Mesendoderm (in vitro differentiated cells): ENCODE measurements at regions not wholly inside any gene's neighbourhood (a gene's known extent, or its start where the extent isn't known, plus 50 kb on each side); places are given as distances from the start of the nearest gene placed in this dataset.

Source experiments
- DNase-seq: peaks from one replicate; pipeline ENCODE4 v3.0.0; 2013
- H2AK5ac ChIP-seq: 2 replicates; pipeline ENCODE4 v1.6.1; 2013; ENCODE audit warnings: low read length, inconsistent platforms
- H2BK120ac ChIP-seq: 2 replicates; pipeline ENCODE4 v1.6.1; 2013; ENCODE audit warnings: low read depth, mild to moderate bottlenecking, low read length, moderate library complexity, mixed read lengths
- H2BK15ac ChIP-seq: replicated peaks from 2 replicates; pipeline ENCODE4 v1.6.1; 2013; ENCODE audit warnings: low read depth, mild to moderate bottlenecking, moderate library complexity
- H2BK5ac ChIP-seq: 2 replicates; pipeline ENCODE4 v1.6.1; 2013; ENCODE audit warnings: low read length, inconsistent platforms
- H3K18ac ChIP-seq: 2 replicates; pipeline ENCODE4 v1.6.1; 2013; ENCODE audit warnings: mild to moderate bottlenecking, low read length, mixed read lengths
- H3K23ac ChIP-seq: one replicate; pipeline ENCODE4 v1.6.1; 2013; ENCODE audit warnings: low read length
- H3K27ac ChIP-seq: 2 replicates; pipeline ENCODE4 v1.5.1; 2013; ENCODE audit warnings: low read depth, mild to moderate bottlenecking, inconsistent platforms, low read length, moderate library complexity
- H3K27me3 ChIP-seq: 2 replicates; pipeline ENCODE4 v1.6.1; 2013; ENCODE audit warnings: low read length, control low read depth, mild to moderate bottlenecking, inconsistent platforms; ENCODE audit not compliant: insufficient read depth, poor library complexity
- H3K36me3 ChIP-seq: 2 replicates; pipeline ENCODE4 v1.6.1; 2013; ENCODE audit warnings: low read length, inconsistent platforms; ENCODE audit not compliant: control insufficient read depth, insufficient read depth
- H3K4ac ChIP-seq: one replicate; pipeline ENCODE4 v1.6.1; 2013; ENCODE audit warnings: low read depth, mild to moderate bottlenecking, low read length, moderate library complexity
- H3K4me1 ChIP-seq: 2 replicates; pipeline ENCODE4 v1.6.1; 2013; ENCODE audit warnings: low read depth, low read length, inconsistent platforms; ENCODE audit not compliant: control insufficient read depth
- H3K4me2 ChIP-seq: 2 replicates; pipeline ENCODE4 v1.6.1; 2013; ENCODE audit warnings: low read length
- H3K4me3 ChIP-seq: 2 replicates; pipeline ENCODE4 v1.5.1; 2013; ENCODE audit warnings: mild to moderate bottlenecking, low read length
- H3K56ac ChIP-seq: one replicate; pipeline ENCODE4 v1.6.1; 2013; ENCODE audit warnings: low read length
- H3K79me1 ChIP-seq: 2 replicates; pipeline ENCODE4 v1.6.1; 2013; ENCODE audit warnings: low read length, inconsistent platforms
- H3K79me2 ChIP-seq: 2 replicates; pipeline ENCODE4 v1.6.1; 2013; ENCODE audit warnings: mild to moderate bottlenecking, low read length; ENCODE audit not compliant: control insufficient read depth, insufficient read depth
- H3K9ac ChIP-seq: 2 replicates; pipeline ENCODE4 v1.6.1; 2013; ENCODE audit warnings: low read length, inconsistent platforms
- H4K5ac ChIP-seq: one replicate; pipeline ENCODE4 v1.6.1; 2013; ENCODE audit warnings: low read length
- H4K8ac ChIP-seq: one replicate; pipeline ENCODE4 v1.6.1; 2013; ENCODE audit warnings: low read depth, mild to moderate bottlenecking, control low read depth, low read length, moderate library complexity
- WGBS: extraction: QIAGEN DNeasy Blood & Tissue Kit; methylation state at CpG from one replicate; pipeline ENCODE4 v1.1.7; 2013; ENCODE audit warnings: low lambda C conversion rate, missing lambda C conversion rate; ENCODE audit not compliant: insufficient coverage; ENCODE audit errors: extremely low coverage; 5-methylcytosine and 5-hydroxymethylcytosine counted together

- no peaks in the 10 kb centered on the region for H3K36me3 ChIP-seq
- no peak overlapping the region for H2BK120ac ChIP-seq
- no peaks in the 10 kb centered on the region for H3K79me2 ChIP-seq
- no peak overlapping the region for H2BK15ac ChIP-seq
- no peak overlapping the region for H3K18ac ChIP-seq
- H2BK5ac ChIP-seq: no peak overlapping the region
- no peak overlapping the region for H2AK5ac ChIP-seq
- no peaks in the 10 kb centered on the region for H3K27me3 ChIP-seq
- H3K23ac ChIP-seq: no peak overlapping the region
- no peak overlapping the region for H3K4me3 ChIP-seq
- H3K4me1 ChIP-seq: no peaks in the 10 kb centered on the region
- H4K8ac ChIP-seq: no peak overlapping the region
- no peak for DNase-seq
- no peak overlapping the region for H3K4ac ChIP-seq
- no CpG with 5 or more reads among the region's 5 CpGs for WGBS
- no peak overlapping the region for H3K9ac ChIP-seq
- no peaks in the 10 kb centered on the region for H3K79me1 ChIP-seq
- no peak overlapping the region for H3K27ac ChIP-seq
- H3K56ac ChIP-seq: no peak overlapping the region
- H3K4me2 ChIP-seq: no peak overlapping the region
- no peak overlapping the region for H4K5ac ChIP-seq
Measured at GRCh38 chrX:96002431-96002830, 682.2 kb upstream of the DIAPH2 start.

- H2AK5ac ChIP-seq: no peak overlapping the region
- no peak overlapping the region for H3K27ac ChIP-seq
- no peak overlapping the region for H2BK120ac ChIP-seq
- no peaks in the 10 kb centered on the region for H3K79me1 ChIP-seq
- no peak overlapping the region for H3K4ac ChIP-seq
- no peaks in the 10 kb centered on the region for H3K79me2 ChIP-seq
- DNase-seq: peak; percentile 17
- no peaks in the 10 kb centered on the region for H3K27me3 ChIP-seq
- H3K4me1 ChIP-seq: no peaks in the 10 kb centered on the region
- H3K56ac ChIP-seq: no peak overlapping the region
- no peak overlapping the region for H2BK15ac ChIP-seq
- no peak overlapping the region for H4K8ac ChIP-seq
- no peak overlapping the region for H3K4me2 ChIP-seq
- H3K18ac ChIP-seq: no peak overlapping the region
- no peak overlapping the region for H3K4me3 ChIP-seq
- H3K9ac ChIP-seq: no peak overlapping the region
- H2BK5ac ChIP-seq: no peak overlapping the region
- WGBS: no CpG with 5 or more reads among the region's 2 CpGs
- no peak overlapping the region for H3K23ac ChIP-seq
- no peaks in the 10 kb centered on the region for H3K36me3 ChIP-seq
- H4K5ac ChIP-seq: no peak overlapping the region
Measured at GRCh38 chrX:96004386-96004785, 680.3 kb upstream of the DIAPH2 start.

- Histone ChIP-seq H3K4me3 (no peak overlapping the region), H3K27me3 (no peaks in the 10 kb centered on the region), H2AK5ac (no peak overlapping the region), H3K56ac (no peak overlapping the region), H3K9ac (no peak overlapping the region), H3K23ac (no peak overlapping the region), H3K4me2 (no peak overlapping the region), H3K18ac (no peak overlapping the region), H3K79me1 (no peaks in the 10 kb centered on the region), H4K5ac (no peak overlapping the region), H2BK120ac (no peak overlapping the region), H3K79me2 (no peaks in the 10 kb centered on the region), H2BK5ac (no peak overlapping the region), H3K4ac (no peak overlapping the region), H4K8ac (no peak overlapping the region), H3K27ac (no peak overlapping the region), H3K36me3 (no peaks in the 10 kb centered on the region), H2BK15ac (no peak overlapping the region), H3K4me1 (no peaks in the 10 kb centered on the region)
- no peak for DNase-seq
- WGBS: no CpG with 5 or more reads among the region's 4 CpGs
Measured at GRCh38 chrX:96006281-96006680, 678.4 kb upstream of the DIAPH2 start.

GRCh38 chrX:96027407-96027806, 657.2 kb upstream of the DIAPH2 start:
- no peak overlapping the region for H2BK15ac ChIP-seq
- no peak overlapping the region for H2AK5ac ChIP-seq
- DNase-seq: no peak
- H3K4ac ChIP-seq: no peak overlapping the region
- no peaks in the 10 kb centered on the region for H3K36me3 ChIP-seq
- no peak overlapping the region for H3K56ac ChIP-seq
- no peak overlapping the region for H3K4me2 ChIP-seq
- no peaks in the 10 kb centered on the region for H3K4me1 ChIP-seq
- WGBS: no CpG with 5 or more reads among the region's 2 CpGs
- no peaks in the 10 kb centered on the region for H3K27me3 ChIP-seq
- H3K79me1 ChIP-seq: no peaks in the 10 kb centered on the region
- no peak overlapping the region for H3K9ac ChIP-seq
- H3K79me2 ChIP-seq: no peaks in the 10 kb centered on the region
- no peak overlapping the region for H4K8ac ChIP-seq
- no peak overlapping the region for H3K4me3 ChIP-seq
- H3K18ac ChIP-seq: no peak overlapping the region
- H3K27ac ChIP-seq: no peak overlapping the region
- no peak overlapping the region for H2BK120ac ChIP-seq
- H3K23ac ChIP-seq: no peak overlapping the region
- no peak overlapping the region for H2BK5ac ChIP-seq
- H4K5ac ChIP-seq: no peak overlapping the region

GRCh38 chrX:96052078-96052477, 632.6 kb upstream of the DIAPH2 start:
- Histone ChIP-seq H3K36me3 (no peaks in the 10 kb centered on the region), H4K5ac (no peak overlapping the region), H3K4me1 (no peaks in the 10 kb centered on the region), H3K4ac (no peak overlapping the region), H4K8ac (no peak overlapping the region), H3K18ac (no peak overlapping the region), H2BK120ac (no peak overlapping the region), H3K27me3 (no peaks in the 10 kb centered on the region), H3K56ac (no peak overlapping the region), H3K79me2 (no peaks in the 10 kb centered on the region), H3K4me2 (no peak overlapping the region), H2BK5ac (no peak overlapping the region), H2BK15ac (no peak overlapping the region), H3K79me1 (no peaks in the 10 kb centered on the region), H3K9ac (no peak overlapping the region), H2AK5ac (no peak overlapping the region), H3K27ac (no peak overlapping the region), H3K23ac (no peak overlapping the region), H3K4me3 (no peak overlapping the region)
- no peak for DNase-seq
- WGBS: no CpG with 5 or more reads among the region's 2 CpGs

- no peak overlapping the region for H3K4me2 ChIP-seq
- no peak overlapping the region for H2AK5ac ChIP-seq
- H3K27me3 ChIP-seq: no peaks in the 10 kb centered on the region
- H3K23ac ChIP-seq: no peak overlapping the region
- H4K8ac ChIP-seq: no peak overlapping the region
- H3K56ac ChIP-seq: no peak overlapping the region
- no peak for DNase-seq
- no peak overlapping the region for H3K4me3 ChIP-seq
- no peaks in the 10 kb centered on the region for H3K4me1 ChIP-seq
- no peak overlapping the region for H2BK120ac ChIP-seq
- no peak overlapping the region for H2BK15ac ChIP-seq
- H3K79me1 ChIP-seq: no peaks in the 10 kb centered on the region
- H3K9ac ChIP-seq: no peak overlapping the region
- H2BK5ac ChIP-seq: no peak overlapping the region
- no peak overlapping the region for H3K27ac ChIP-seq
- H3K18ac ChIP-seq: no peak overlapping the region
- no peak overlapping the region for H3K4ac ChIP-seq
- H3K79me2 ChIP-seq: no peaks in the 10 kb centered on the region
- H4K5ac ChIP-seq: no peak overlapping the region
- no peaks in the 10 kb centered on the region for H3K36me3 ChIP-seq
Measured at GRCh38 chrX:96081891-96082290, 602.8 kb upstream of the DIAPH2 start.
